A549 (cell line): ENCODE measurements at regions not wholly inside any gene's neighbourhood (a gene's known extent, or its start where the extent isn't known, plus 50 kb on each side); places are given as distances from the start of the nearest gene placed in this dataset.
"Not testable (repeated sequence)": the region's sequence is repeated elsewhere in the genome, so short reads cannot be mapped to it uniquely, and the experiment has no call there.

Experiments
- ATAC-seq, 2 experiments: fragments of 200-7000 bp in 1 of 2; fragments of >200 bp in 1 of 2; cut with Nextera tagmentation in 1 of 2; cut with Tn5 transposase in 1 of 2; 3 replicates each; pipeline versions ENCODE4 v1.8.0 to v1.9.1; 2018 to 2020; ENCODE audit warnings: mild to moderate bottlenecking in 1 of 2, moderate library complexity in 1 of 2
- CTCF ChIA-PET: fragments of 300-600 bp; sonication (Branson Sonifier 250); formaldehyde crosslinking; extraction: SDS; loops from one replicate; lab custom pipeline; 2021; ENCODE audit warnings: antibody characterized with exemption, inconsistent platforms; lab: Yijun Ruan, JAX
- POLR2A ChIA-PET: fragments of 350-600 bp; formaldehyde crosslinking; extraction: SDS; loops from one replicate; lab custom pipeline; 2021; ENCODE audit warnings: antibody characterized with exemption, inconsistent platforms; lab: Yijun Ruan, JAX
- DNase-seq, 2 experiments: peaks; one replicate each; pipeline versions ENCODE4 v3.0.0 to v3.0.0-alpha.2; 2011 to 2016; ENCODE audit warnings: low read depth in 1 of 2, low spot score in 1 of 2
- FAIRE-seq: peaks from 2 replicates; lab custom pipeline; 2011; peaks lifted over from hg19 to GRCh38; lab: Jason Lieb, UNC
- H3K27ac ChIP-seq, 2 experiments: fragments of >200 bp; sonication (Bioruptor Twin); formaldehyde crosslinking; 3 replicates each; pipeline ENCODE4 v1.5.1; 2016 to 2017
- H3K4me1 ChIP-seq: fragments of >200 bp; sonication (Bioruptor Twin); formaldehyde crosslinking; 3 replicates; pipeline ENCODE4 v1.6.1; 2016
- H3K4me2 ChIP-seq: fragments of >200 bp; sonication (Bioruptor Twin); formaldehyde crosslinking; 3 replicates; pipeline ENCODE4 v1.6.1; 2016
- H3K4me3 ChIP-seq: fragments of >200 bp; sonication (Bioruptor Twin); formaldehyde crosslinking; 3 replicates; pipeline ENCODE4 v1.5.1; 2016
- H3K9me3 ChIP-seq: fragments of >200 bp; sonication (Bioruptor Twin); formaldehyde crosslinking; 3 replicates; pipeline ENCODE4 v1.6.1; 2016
- BHLHE40 ChIP-seq: IDR thresholded peaks from 2 replicates; pipeline ENCODE4 v1.6.1; 2012; ENCODE audit warnings: low read depth, low read length, inconsistent platforms
- EHF ChIP-seq: fragments of 250-450 bp; sonication (Bioruptor Pico); IDR thresholded peaks from 2 replicates; pipeline ENCODE4 v1.5.0; 2020; ENCODE audit warnings: mild to moderate bottlenecking
- EP300 ChIP-seq, 2 experiments: fragments of >200 bp; sonication (Bioruptor Twin); formaldehyde crosslinking; IDR thresholded peaks; 2 replicates in 1 of 2; 3 replicates in 1 of 2; pipeline ENCODE4 v1.6.1; 2016 to 2017
- FOSB ChIP-seq: fragments of 250-450 bp; sonication (Bioruptor Pico); IDR thresholded peaks from 2 replicates; pipeline ENCODE4 v1.5.0; 2020; ENCODE audit warnings: mild to moderate bottlenecking, moderate library complexity
- FOSL2 ChIP-seq, 2 experiments: fragments of 450-650 bp in 1 of 2; fragments of >200 bp in 1 of 2; sonication (Bioruptor Twin) in 1 of 2; formaldehyde crosslinking; IDR thresholded peaks; 2 replicates each; pipeline versions ENCODE4 v1.5.0 to v1.6.1; 2016 to 2020; ENCODE audit warnings: mild to moderate bottlenecking in 1 of 2, moderate library complexity in 1 of 2
- GATA3 ChIP-seq: IDR thresholded peaks from 2 replicates; pipeline ENCODE4 v1.6.1; 2012; ENCODE audit warnings: borderline replicate concordance
- HOXB13 ChIP-seq: fragments of 250-450 bp; sonication (Bioruptor Pico); IDR thresholded peaks from 2 replicates; pipeline ENCODE4 v1.5.0; 2020; ENCODE audit warnings: low read depth, mild to moderate bottlenecking, moderate library complexity
- KDM1A ChIP-seq: fragments of 200-600 bp; sonication (generic); IDR thresholded peaks from 2 replicates; pipeline ENCODE4 v1.6.1; 2016; ENCODE audit warnings: low read depth, mild to moderate bottlenecking
- MAFK ChIP-seq: fragments of 450-650 bp; IDR thresholded peaks from 2 replicates; pipeline ENCODE4 v1.6.1; 2014; ENCODE audit not compliant: partially characterized antibody
- NFE2L2 ChIP-seq: fragments of 150-350 bp; conservative IDR thresholded peaks from 2 replicates; pipeline ENCODE4 v1.6.1; 2014; ENCODE audit warnings: low read length
- RNF2 ChIP-seq: fragments of 200-600 bp; sonication (generic); IDR thresholded peaks from 2 replicates; pipeline ENCODE4 v1.6.1; 2016; ENCODE audit warnings: low read depth, mild to moderate bottlenecking, antibody characterized with exemption, moderate library complexity, borderline replicate concordance
- WGBS: methylation state at CpG from one replicate; pipeline ENCODE4 v1.1.6; 2017; ENCODE audit errors: missing lambda C conversion rate; 5-methylcytosine and 5-hydroxymethylcytosine counted together
- TF ChIP-seq, protein P1 (sequence below): IDR thresholded peaks from 2 replicates; pipeline ENCODE4 v1.6.1; 2012
- TF ChIP-seq, protein P2 (sequence below): IDR thresholded peaks from 2 replicates; pipeline ENCODE4 v1.6.1; 2012; ENCODE audit warnings: low read depth, borderline replicate concordance

DNA sequence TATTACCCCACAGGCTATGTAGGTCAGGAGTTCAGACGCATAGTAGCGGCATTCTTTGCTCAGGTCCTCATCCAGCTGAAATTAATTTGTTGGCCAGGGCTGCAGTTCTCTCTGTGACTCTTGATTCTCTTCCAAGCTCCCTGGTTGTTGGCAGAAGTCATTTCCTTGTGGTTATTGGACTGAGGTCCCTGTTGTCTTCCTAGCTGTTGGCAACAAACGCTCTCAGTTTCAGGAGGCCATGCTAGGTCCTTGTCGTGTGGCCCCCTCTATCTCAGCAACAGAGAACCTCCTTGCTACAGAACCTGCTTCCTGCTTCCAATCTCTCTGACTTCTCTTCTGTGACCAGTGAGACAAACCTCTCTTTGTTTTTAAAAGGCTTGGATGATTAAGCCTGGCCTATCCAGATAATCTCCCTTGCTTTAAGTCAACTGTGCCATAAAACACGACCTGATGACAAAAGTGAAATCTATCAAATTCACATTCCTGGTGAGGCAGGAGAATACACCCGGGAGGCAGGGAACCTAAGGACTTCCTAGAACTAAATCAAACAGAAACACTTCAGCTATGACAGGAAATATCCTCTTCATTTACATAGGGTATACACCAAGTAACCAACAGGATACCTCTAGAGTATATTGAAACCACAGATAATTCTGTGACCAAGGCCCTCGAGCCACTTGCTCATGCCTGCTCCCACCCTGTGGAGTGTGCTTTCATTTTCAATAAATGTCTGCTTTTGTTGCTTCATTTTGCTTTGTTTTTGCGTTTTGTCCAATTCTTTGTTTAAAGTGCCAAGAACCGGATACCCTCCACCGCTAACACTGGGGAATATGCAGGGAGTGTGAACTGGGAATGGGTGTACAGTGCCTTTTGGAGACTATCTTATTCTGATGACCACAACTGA, 196.0 kb downstream of the BTBD3 start:
- H3K4me2 ChIP-seq = no peak overlapping the region

DNA sequence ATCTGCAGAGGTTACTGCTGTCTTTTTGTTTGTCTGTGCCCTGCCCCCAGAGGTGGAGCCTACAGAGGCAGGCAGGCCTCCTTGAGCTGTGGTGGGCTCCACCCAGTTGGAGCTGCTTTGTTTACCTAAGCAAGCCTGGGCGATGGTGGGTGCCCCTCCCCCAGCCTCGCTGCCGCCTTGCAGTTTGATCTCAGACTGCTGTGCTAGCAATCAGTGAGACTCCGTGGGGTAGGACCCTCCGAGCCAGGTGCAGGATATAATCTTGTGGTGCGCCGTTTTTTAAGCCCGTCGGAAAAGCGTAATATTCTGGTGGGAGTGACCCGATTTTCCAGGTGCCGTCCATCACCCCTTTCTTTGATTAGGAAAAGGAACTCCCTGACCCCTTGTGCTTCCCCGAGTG, 211.4 kb downstream of the BTBD3 start:
- POLR2A ChIA-PET, H3K4me2 ChIP-seq, H3K4me3 ChIP-seq, ATAC-seq, H3K4me1 ChIP-seq, CTCF ChIA-PET, FAIRE-seq, H3K9me3 ChIP-seq, H3K27ac ChIP-seq, DNase-seq: not testable (repeated sequence)
- 50% methylated on average over 9 of the region's 13 CpGs for WGBS

More for the DNA sequence above, 196.0 kb downstream of the BTBD3 start:
- FAIRE-seq (no peak), DNase-seq (no peak), ATAC-seq (no peak)
- Histone ChIP-seq H3K4me3 (no peak overlapping the region), H3K27ac (no peak overlapping the region), H3K9me3 (no peaks in the 10 kb centered on the region), H3K4me1 (no peaks in the 10 kb centered on the region)
- POLR2A ChIA-PET = no interaction called here
- 28% methylated on average over 10 of the region's 10 CpGs for WGBS
- CTCF ChIA-PET = no interaction called here
- no peak for TF ChIP-seq GATA3
- TF ChIP-seq HOXB13 (CRISPR knock-in tag) = no peak
- TF ChIP-seq, protein P1, sequence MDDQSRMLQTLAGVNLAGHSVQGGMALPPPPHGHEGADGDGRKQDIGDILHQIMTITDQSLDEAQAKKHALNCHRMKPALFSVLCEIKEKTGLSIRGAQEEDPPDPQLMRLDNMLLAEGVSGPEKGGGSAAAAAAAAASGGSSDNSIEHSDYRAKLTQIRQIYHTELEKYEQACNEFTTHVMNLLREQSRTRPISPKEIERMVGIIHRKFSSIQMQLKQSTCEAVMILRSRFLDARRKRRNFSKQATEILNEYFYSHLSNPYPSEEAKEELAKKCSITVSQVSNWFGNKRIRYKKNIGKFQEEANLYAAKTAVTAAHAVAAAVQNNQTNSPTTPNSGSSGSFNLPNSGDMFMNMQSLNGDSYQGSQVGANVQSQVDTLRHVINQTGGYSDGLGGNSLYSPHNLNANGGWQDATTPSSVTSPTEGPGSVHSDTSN = no peak

DNA sequence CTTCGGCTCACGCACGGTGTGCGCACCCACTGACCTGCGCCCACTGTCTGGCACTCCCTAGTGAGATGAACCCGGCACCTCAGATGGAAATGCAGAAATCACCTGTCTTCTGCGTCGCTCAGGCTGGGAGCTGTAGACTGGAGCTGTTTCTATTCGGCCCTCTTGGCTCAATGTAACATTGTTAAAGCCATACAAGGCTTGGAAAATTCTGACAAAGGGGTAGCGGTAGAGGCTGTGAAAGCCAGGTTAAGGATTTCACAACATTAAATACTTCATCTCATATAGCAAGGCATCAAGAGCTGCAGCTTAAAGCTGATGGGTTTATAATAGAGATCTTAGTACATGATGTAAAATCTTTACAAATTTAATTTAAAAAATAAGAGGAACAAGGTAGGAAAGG, 211.8 kb downstream of the BTBD3 start:
- H3K9me3 ChIP-seq, H3K4me3 ChIP-seq, DNase-seq, POLR2A ChIA-PET, H3K4me1 ChIP-seq, ATAC-seq, FAIRE-seq, H3K4me2 ChIP-seq, H3K27ac ChIP-seq, CTCF ChIA-PET: not testable (repeated sequence)
- WGBS = 44% methylated on average over 9 of the region's 10 CpGs

DNA sequence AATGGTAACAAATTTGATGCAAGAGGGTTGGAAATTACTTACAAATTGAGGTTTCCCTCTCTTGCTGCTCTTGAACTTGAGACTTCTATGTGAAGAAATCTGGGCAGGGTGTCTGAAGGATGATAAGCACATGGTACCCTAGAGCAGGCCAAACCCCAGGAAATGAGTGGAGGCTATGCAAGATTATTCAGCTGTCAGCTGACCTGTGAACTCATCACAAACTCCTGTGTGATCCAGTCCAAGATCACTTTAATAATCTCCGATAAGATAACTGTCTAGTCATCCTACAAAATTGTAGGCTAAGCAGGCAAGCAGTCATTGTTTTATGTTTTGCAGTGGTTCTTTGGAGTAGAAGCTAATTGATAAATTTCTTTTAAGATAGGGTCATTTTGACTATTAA, 213.1 kb downstream of the BTBD3 start:
- FAIRE-seq (peak; percentile 13), DNase-seq (no peak), ATAC-seq (no peak)
- TF ChIP-seq BHLHE40 (no peak), FOSB (CRISPR knock-in tag) (no peak), EHF (CRISPR knock-in tag) (no peak), EP300 (IDR thresholded peaks at IDR 0.05) (no peak), RNF2 (no peak), KDM1A (no peak)
- TF ChIP-seq, protein P2, sequence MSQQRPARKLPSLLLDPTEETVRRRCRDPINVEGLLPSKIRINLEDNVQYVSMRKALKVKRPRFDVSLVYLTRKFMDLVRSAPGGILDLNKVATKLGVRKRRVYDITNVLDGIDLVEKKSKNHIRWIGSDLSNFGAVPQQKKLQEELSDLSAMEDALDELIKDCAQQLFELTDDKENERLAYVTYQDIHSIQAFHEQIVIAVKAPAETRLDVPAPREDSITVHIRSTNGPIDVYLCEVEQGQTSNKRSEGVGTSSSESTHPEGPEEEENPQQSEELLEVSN = no peak
- CTCF ChIA-PET = no interaction called here
- Histone ChIP-seq H3K4me2 (no peak overlapping the region), H3K4me1 (no peaks in the 10 kb centered on the region), H3K4me3 (no peak overlapping the region), H3K9me3 (no peaks in the 10 kb centered on the region), H3K27ac (no peak overlapping the region)
- POLR2A ChIA-PET = no interaction called here
- WGBS = 46% methylated on average over 1 of the region's 1 CpG

DNA sequence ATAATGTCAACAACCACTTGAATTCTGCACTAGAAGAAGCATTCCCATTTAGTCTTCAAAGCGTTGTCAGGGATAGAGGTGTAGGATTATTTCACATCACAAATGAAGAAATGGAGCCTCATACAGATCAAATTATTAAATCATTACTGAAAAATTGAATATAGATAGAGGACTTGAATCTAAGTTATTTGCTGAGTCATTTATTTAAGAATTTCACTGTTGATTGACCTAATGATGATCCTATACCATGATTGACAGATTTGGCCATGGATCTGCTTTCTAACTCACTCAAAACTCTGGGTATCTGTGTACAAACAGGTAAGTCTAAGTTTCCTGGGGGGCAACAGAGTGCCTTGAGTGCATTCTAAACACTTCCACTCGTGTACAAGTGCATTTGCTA, 215.9 kb downstream of the BTBD3 start:
- Histone ChIP-seq H3K4me2 (no peak overlapping the region), H3K4me3 (no peak overlapping the region), H3K4me1 (no peaks in the 10 kb centered on the region), H3K9me3 (no peaks in the 10 kb centered on the region), H3K27ac (no peak overlapping the region)
- FAIRE-seq (no peak), ATAC-seq (no peak), DNase-seq (no peak)
- TF ChIP-seq MAFK (peak; percentile 91), NFE2L2 (peak; percentile 77), FOSL2 (IDR thresholded peaks at IDR 0.05) (no peak), FOSL2 (CRISPR knock-in tag; IDR thresholded peaks at IDR 0.05) (no peak)
- POLR2A ChIA-PET = no interaction called here
- 22% methylated on average over 2 of the region's 2 CpGs for WGBS
- CTCF ChIA-PET = no interaction called here

DNA sequence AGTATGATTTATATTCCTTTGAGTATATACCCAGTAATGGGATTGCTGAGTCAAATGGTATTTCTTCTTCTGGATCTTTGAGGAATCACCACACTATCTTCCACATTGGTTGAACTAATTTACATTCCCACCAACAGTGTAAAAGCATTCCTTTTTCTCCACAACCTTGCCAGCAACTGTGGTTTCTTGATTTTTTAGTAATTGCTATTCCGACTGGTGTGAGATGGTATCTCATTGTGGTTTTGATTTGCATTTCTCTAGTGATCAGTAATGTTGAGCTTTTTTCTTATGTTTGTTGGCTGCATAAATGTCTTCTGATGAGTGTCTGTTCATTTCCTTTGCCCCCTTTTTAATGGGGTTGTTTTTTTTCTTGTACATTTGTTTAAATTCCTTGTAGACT, 228.3 kb downstream of the BTBD3 start:
- WGBS = 27% methylated on average over 1 of the region's 1 CpG
- H3K4me3 ChIP-seq, DNase-seq, POLR2A ChIA-PET, ATAC-seq, H3K4me2 ChIP-seq, H3K9me3 ChIP-seq, FAIRE-seq, H3K27ac ChIP-seq, CTCF ChIA-PET, H3K4me1 ChIP-seq: not testable (repeated sequence)
